GM19467 (cell line): ENCODE measurements at regions not wholly inside any gene's neighbourhood (a gene's known extent, or its start where the extent isn't known, plus 50 kb on each side); places are given as distances from the start of the nearest gene placed in this dataset.
"Not testable (repeated sequence)": the region's sequence is repeated elsewhere in the genome, so short reads cannot be mapped to it uniquely, and the experiment has no call there.

ENCODE experiments used
- ATAC-seq: cut with Tn5 transposase; IDR thresholded peaks from one replicate; pipeline ENCODE4 v1.9.1; 2021; ENCODE audit warnings: mild to moderate bottlenecking, moderate library complexity; ENCODE audit not compliant: unreplicated experiment

- ATAC-seq, result no peak
Observed at GRCh38 chr4:71204056-71204455, 134.8 kb upstream of the SLC4A4 start.

- ATAC-seq, result no peak
Observed at GRCh38 chr4:71206763-71207162, 132.1 kb upstream of the SLC4A4 start.

DNA sequence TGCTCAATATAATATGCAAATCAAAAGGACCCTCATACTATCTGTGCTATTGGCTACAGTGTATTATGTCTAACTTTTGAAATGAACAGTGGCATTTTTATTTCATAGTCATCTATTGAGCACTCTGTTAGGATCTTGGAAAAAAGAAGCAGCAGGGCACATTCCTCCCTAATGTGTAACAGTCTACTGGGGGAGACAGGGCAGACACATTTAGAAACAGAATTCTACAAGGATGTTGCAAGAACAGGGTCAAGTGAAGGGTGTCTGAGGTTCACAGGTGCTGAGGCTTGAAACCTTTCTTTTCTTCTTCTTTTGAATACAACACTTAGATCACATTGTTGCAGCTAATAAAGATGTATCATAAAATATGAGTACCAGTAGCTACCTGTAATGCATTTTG, 129.7 kb upstream of the SLC4A4 start:
- no peak for ATAC-seq

DNA sequence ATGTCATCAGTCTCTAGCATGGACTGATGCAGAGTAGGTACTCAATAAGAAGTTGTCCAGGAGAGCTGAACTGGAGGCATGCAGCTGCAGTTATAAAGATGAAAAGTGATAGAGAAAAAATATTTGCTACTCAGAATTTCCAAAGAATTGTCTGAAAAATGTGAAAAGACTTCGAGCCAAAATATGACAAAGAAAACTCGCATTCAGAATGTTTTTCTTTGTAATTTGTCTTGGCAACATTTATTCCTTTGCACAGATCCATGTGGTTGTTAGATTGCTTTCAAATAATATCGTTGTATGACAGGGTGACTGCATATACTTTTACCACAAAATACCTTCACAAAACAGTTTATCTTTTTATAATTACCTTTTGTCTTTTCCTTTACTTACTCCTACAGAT, 128.0 kb upstream of the SLC4A4 start:
- ATAC-seq, result no peak

DNA sequence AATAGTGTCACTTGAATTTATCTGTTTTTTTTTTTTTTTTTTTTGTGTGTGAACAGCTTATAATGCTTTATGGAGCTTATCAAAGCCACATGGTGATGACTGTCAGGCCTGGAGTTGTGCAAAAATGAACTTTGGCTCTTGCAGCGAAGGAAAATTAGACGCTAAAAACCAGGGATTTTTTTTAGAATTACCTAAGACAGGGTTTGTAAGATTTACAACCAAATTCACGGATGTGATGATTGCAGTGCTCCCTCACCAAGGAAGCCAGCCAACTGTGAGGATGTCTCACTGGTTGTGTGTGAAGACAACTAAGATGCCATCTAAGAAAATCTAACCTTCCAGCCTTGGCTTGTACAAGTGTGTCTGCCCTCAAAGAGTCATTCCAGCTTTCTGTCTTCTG, 127.1 kb upstream of the SLC4A4 start:
- no peak for ATAC-seq

DNA sequence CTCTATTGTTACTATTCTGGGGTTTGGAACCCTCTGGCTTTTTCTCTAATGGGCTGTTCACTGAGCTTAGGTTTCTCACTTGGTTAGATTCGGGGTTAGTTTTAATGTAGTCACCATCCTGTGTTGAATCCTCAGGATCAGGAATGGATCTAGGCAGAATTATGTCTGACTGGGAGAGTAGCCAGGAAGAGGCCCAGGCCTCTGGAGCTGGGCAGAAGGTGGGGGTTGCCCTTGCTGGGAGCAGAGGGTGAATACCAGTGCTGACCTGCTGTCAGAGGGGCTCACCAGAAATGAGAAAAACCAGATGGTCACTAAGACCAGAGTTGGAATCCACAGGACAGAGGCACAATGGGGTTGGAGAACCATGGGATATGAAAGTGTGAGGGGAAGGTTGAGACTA, 126.6 kb upstream of the SLC4A4 start:
- ATAC-seq, result no peak

DNA sequence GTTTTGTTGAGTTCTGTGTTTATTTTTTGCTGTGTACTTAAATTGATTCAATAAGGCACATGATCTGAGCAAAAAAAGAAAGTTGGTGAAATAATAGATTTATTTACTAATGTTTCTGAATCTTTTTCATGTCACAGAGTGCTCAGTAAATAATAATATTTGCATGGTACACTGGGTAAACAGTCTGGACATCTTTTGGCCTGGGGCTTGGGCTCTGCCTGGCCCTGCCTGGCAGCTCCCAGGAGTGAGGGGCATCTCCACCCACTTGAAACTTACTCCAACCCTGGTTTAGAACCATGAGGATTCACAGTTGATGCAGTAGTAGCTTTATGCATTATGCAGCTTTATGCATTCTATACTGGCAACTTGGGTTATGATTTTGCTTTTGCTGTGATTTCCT, 124.2 kb upstream of the SLC4A4 start:
- ATAC-seq, result no peak

- ATAC-seq, result no peak
Observed at GRCh38 chr4:71216316-71216959, 122.4 kb upstream of the SLC4A4 start.

DNA sequence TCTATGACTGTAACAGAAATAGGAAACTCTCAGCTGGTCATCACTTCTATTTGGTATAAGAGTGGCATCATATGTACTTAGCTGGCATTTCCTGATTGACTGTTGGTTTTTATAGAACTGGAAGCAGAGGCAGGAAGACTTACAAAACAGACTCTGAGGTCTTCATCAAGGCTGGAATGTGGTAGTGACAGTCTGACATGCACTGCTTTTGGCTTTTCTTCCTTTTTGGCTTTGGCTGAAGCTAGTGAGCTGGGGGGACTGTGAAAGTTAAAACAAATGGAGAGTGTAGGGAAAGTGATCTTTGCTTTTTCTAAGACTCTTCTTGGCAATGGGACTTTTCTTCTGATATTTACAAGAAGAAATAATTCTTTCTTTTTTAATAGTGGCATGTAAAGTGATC, 121.1 kb upstream of the SLC4A4 start:
- ATAC-seq, result no peak

DNA sequence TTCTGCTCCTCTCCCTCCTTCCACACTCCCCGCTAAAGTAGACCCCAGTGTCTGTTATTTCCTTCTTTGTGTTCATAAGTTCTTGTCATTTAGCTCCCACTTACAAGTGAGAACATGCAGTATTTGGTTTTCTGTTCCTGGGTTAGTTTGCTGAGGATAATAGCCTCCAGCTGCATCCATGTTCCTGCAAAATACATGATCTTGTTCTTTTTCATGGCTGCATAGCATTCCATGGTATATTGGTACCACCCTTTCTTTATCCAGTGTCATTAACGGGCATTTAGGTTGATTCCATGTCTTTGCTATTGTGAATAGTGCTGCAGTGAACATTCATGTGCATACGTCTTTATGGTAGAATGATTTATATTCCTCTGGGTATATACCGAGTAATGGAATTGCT, 118.0 kb upstream of the SLC4A4 start:
- not testable (repeated sequence) for ATAC-seq

GRCh38 chr4:71221510-71222466, 117.0 kb upstream of the SLC4A4 start:
- ATAC-seq, result no peak

DNA sequence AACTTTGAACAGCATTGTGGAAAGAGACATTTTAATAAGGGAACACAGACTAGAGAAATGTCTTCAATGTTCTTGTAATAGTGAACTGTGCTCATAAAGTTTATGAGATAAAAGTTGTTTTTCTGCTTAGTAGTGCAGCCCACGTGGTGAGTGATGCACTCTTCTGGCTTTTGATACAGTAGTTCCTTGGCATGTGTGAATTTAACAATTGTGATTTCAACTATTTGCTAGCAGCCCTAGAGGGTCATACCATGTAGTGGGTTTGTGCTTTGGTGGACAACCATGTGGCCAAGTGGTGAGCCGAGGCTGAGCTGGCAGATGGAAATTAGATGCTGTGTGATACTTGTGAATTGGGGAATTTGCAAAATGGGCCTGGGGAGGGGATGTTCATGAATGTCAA, 116.2 kb upstream of the SLC4A4 start:
- no peak for ATAC-seq

- no peak for ATAC-seq
Observed at GRCh38 chr4:71229477-71230270, 109.1 kb upstream of the SLC4A4 start.

DNA sequence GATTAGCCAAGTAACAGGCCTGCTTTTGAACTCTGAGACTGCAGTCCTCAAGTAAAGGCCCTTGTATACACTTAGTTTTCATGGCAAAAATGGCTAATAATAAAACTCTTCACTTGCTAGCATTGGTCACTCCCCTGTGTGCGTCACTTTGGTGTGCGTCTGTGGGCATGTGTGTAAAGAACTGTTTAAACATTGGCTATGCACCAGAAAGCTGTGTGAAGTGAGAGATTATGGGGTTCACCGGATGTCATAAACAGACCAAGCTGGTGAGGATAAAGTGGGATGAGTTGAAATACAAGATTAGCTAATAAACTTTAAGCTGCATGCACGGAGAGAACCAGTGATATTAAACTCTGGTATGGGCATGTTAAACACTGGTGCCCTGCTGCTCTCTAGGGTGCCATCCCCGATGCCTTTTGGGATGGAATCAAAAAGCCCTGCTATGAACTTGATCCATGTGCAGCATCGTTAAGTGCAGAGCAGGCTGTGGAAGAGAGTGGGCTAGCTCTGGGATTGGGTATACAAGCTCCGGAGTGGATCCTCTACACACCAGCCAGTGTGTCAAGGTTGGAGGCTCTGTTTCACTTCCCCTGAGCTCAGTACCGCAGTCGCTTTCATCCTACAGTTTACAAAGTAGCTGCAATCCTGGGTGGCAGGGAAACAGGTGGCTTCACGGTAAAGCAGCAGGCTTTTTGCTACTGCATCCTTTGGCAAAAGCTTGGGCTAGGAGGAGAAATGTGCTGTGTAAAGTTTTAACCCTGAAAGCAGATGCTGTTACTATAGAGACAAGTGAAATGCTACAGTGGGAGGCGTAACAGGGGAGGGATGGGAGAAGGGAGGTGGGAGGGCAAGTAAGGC, 108.3 kb upstream of the SLC4A4 start:
- ATAC-seq, result no peak

DNA sequence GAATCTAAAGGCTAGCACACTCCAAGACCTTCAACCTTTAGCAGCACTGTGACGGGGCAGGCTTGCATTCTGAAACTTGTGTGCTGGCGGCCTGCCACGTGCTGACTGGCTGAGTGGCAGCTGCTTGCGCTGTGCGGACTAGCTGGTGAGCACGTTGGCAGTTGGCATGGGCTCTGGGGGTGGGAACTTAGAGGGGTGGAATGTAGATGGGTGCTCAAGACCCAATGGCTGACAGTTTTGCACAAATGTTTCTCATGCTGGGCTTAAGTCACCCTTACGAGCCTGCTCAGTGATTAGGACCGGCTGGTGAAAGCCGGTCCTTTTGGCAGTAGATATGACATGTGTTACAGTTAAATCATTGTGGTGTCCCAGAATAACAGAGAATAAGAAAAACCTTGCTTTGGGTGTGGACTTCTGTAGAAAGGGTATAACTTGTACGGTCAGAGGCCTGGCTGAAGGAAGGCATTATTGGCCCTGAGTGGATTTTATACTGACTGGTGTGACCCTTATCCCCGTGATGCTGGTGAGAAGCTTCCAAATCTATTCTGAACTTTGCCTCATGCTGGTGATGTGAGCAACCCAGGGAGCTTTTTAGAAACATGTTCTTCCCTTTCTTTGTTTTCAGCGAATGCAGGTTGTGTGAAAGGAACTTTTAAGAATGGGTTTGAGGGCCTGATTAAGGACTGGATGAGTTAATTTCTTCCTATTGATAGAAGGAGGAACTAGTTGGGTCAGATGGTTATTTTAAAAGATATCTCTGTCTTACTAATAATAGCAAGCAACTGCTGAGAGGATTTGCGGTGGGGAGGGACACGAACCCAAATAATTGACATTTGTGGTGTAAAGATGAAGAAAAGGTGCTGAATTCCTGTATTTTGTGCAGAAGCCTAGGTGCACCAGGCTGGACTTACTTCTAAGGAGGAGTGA, 107.4 kb upstream of the SLC4A4 start:
- ATAC-seq, result no peak

DNA sequence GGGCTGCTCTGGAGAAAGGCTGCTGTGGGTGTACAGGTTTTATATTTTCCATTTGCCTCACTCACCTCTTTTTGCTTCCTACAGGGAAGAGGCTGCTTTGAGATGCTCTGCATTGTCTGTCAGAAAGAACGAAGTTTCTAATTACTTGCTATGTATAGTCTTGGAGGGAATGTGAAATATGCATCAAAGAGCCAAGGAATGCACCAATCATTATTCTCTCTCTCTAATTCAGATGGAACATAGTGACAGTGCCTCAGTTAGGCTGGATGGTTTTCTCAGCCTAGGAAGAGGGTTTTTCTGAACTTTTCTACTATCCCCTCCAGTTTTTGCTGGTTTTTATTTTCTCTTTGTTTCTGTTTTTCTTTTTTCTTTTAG, 106.8 kb upstream of the SLC4A4 start:
- no peak for ATAC-seq

- no peak for ATAC-seq
Observed at GRCh38 chr4:71232846-71233245, 106.0 kb upstream of the SLC4A4 start.

GRCh38 chr4:71235311-71236201, 103.3 kb upstream of the SLC4A4 start:
- ATAC-seq, result no peak

GRCh38 chr4:71236226-71236625, 102.6 kb upstream of the SLC4A4 start:
- no peak for ATAC-seq
